ENCODE measurements at regions not wholly inside any gene's neighbourhood (a gene's known extent, or its start where the extent isn't known, plus 50 kb on each side); places are given as distances from the start of the nearest gene placed in this dataset.

GRCh38 chr15:95267481-95267880, 1036.1 kb downstream of the MCTP2 start:
- TF ChIP-seq CTCF (IDR thresholded peaks at IDR 0.05; ENCODE audit: low read depth, low read length): no peak
- no peak overlapping the region for H3K4me3 ChIP-seq (ENCODE audit: low read depth, low read length)

- TF ChIP-seq CTCF (IDR thresholded peaks at IDR 0.05; ENCODE audit: low read depth, low read length): no peak
- H3K4me3 ChIP-seq (ENCODE audit: low read depth, low read length): no peak overlapping the region
Measured at GRCh38 chr15:95269242-95270183, 1038.2 kb downstream of the MCTP2 start.

- no peak overlapping the region for H3K4me3 ChIP-seq (ENCODE audit: low read depth, low read length)
- TF ChIP-seq CTCF (IDR thresholded peaks at IDR 0.05; ENCODE audit: low read depth, low read length): no peak
Measured at GRCh38 chr15:95274101-95274500, 1042.7 kb downstream of the MCTP2 start.

- no peak for TF ChIP-seq CTCF (IDR thresholded peaks at IDR 0.05; ENCODE audit: low read depth, low read length)
Measured at GRCh38 chr15:95277266-95277665, 1045.9 kb downstream of the MCTP2 start.

GRCh38 chr15:95278532-95279245, 1047.3 kb downstream of the MCTP2 start:
- TF ChIP-seq CTCF (IDR thresholded peaks at IDR 0.05; ENCODE audit: low read depth, low read length): no peak
- no peak overlapping the region for H3K4me3 ChIP-seq (ENCODE audit: low read depth, low read length)

More at GRCh38 chr15:95277266-95277665, 1045.9 kb downstream of the MCTP2 start:
- no peak overlapping the region for H3K4me3 ChIP-seq (ENCODE audit: low read depth, low read length)

- no peak for TF ChIP-seq CTCF (IDR thresholded peaks at IDR 0.05; ENCODE audit: low read depth, low read length)
- no peak overlapping the region for H3K4me3 ChIP-seq (ENCODE audit: low read depth, low read length)
Measured at GRCh38 chr15:95279277-95280019, 1048.1 kb downstream of the MCTP2 start.
